ENCODE measurements at regions not wholly inside any gene's neighbourhood (a gene's known extent, or its start where the extent isn't known, plus 50 kb on each side); places are given as distances from the start of the nearest gene placed in this dataset.
A peak's percentile ranks its signal among the peaks of the same experiment; 100 is the strongest.

DNA sequence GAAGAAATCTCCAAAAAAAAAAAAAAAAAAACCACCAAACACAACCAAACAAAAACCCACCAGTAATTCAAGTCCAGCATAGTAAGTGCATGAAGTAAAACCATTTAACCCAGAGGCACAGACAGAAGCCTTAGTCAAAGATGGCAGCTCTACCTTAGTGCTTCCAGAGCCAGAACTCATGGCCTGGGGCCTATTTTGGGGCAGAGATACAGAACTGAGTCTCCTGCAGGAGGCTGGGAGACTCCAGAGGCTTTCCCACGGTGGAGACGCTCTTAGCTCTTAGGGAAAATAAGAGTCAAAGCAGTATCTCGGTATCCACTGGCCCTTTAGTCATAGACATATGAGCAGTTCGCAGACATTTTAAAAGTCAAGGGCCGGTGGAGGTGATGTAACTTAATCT, 129.5 kb downstream of the GPX5 start:
- 85% methylated on average over 5 of the region's 5 CpGs for WGBS (ENCODE audit: insufficient coverage, low coverage, low lambda C conversion rate, missing lambda C conversion rate)
- no peaks in the 10 kb centered on the region for H3K36me3 ChIP-seq
- intact Hi-C loops (cut with DNase I), result no loop called here

DNA sequence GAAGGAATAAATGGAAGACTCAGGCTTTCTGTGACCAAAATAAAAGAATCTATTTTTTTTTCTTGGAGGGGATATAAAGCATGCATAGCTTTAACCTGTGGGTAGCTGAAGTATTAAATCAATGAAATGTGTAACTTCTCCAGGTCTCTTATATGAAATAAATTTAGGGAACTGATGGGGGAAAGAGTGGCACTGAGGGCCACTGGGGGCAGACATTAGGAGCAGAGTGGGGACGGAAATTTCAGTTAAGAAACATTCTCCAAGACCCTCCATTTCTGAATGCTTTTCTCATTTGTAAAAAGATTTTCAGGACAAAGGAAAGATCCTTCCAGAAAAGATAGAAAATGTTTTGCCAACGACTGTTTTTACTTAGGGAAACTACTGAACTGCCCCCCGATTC, 131.0 kb downstream of the GPX5 start:
- no peak overlapping the region for H3K4me3 ChIP-seq
- intact Hi-C loops (cut with DNase I), result no loop called here
- DNase-seq, result no peak
- 29% methylated on average over 3 of the region's 3 CpGs for WGBS (ENCODE audit: insufficient coverage, low coverage, low lambda C conversion rate, missing lambda C conversion rate)
- H3K27me3 ChIP-seq, result peaks cover 0 to 20% of the 10 kb centered on the region in 2 donors
- ATAC-seq, result no peak
- H3K27ac ChIP-seq, result no peak overlapping the region
- no peaks in the 10 kb centered on the region for H3K36me3 ChIP-seq
- H3K9me3 ChIP-seq, result no peaks in the 10 kb centered on the region
- TF ChIP-seq, protein P1, sequence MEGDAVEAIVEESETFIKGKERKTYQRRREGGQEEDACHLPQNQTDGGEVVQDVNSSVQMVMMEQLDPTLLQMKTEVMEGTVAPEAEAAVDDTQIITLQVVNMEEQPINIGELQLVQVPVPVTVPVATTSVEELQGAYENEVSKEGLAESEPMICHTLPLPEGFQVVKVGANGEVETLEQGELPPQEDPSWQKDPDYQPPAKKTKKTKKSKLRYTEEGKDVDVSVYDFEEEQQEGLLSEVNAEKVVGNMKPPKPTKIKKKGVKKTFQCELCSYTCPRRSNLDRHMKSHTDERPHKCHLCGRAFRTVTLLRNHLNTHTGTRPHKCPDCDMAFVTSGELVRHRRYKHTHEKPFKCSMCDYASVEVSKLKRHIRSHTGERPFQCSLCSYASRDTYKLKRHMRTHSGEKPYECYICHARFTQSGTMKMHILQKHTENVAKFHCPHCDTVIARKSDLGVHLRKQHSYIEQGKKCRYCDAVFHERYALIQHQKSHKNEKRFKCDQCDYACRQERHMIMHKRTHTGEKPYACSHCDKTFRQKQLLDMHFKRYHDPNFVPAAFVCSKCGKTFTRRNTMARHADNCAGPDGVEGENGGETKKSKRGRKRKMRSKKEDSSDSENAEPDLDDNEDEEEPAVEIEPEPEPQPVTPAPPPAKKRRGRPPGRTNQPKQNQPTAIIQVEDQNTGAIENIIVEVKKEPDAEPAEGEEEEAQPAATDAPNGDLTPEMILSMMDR (IDR thresholded peaks at IDR 0.05), result no peak
- TF ChIP-seq POLR2A (IDR thresholded peaks at IDR 0.05), result no peak
- H3K4me1 ChIP-seq, result peaks cover 0 to 6% (median 0%) of the 10 kb centered on the region in 4 donors

More for the DNA sequence above, 129.5 kb downstream of the GPX5 start:
- ATAC-seq (no peak), DNase-seq (no peak)
- Histone ChIP-seq H3K9me3 (no peaks in the 10 kb centered on the region), H3K27ac (no peak overlapping the region), H3K27me3 (peaks cover 0 to 20% of the 10 kb centered on the region in 2 donors), H3K4me1 (peaks cover 0 to 6% (median 0%) of the 10 kb centered on the region in 4 donors), H3K4me3 (no peak overlapping the region)
- TF ChIP-seq, protein P1 (IDR thresholded peaks at IDR 0.05), result no peak
- TF ChIP-seq POLR2A (IDR thresholded peaks at IDR 0.05), result no peak

DNA sequence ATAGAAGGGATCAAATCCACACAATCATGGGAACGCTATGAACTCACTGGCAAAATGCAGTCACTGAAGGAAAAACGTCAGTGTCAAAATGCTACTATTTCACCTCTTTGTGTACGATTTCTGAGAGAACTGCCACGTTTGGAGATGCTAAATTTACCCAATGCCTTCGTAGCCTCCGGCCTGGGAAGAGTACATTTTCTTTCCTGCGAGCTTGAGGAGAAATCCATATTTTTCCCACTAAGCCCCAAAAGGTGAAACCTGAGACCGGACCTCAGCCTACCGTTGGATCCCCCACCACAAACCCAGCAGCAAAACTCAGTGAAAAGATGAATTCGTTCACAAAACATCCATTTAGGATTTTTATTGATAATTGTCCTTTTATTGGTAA, 131.7 kb downstream of the GPX5 start:
- Histone ChIP-seq H3K27me3 (peaks cover 0 to 20% of the 10 kb centered on the region in 2 donors), H3K27ac (no peak overlapping the region), H3K4me1 (peaks cover 0 to 6% (median 0%) of the 10 kb centered on the region in 4 donors), H3K9me3 (no peaks in the 10 kb centered on the region), H3K4me3 (peak overlapping the region in 1 of 3 donors; percentile 17), H3K36me3 (no peaks in the 10 kb centered on the region)
- intact Hi-C loops (cut with DNase I), result no loop called here
- no peak for DNase-seq
- 3% methylated on average over 10 of the region's 10 CpGs for WGBS (ENCODE audit: insufficient coverage, low coverage, low lambda C conversion rate, missing lambda C conversion rate)
- no peak for TF ChIP-seq POLR2A (IDR thresholded peaks at IDR 0.05)
- TF ChIP-seq, protein P1 (IDR thresholded peaks at IDR 0.05), result no peak
- ATAC-seq, result no peak

DNA sequence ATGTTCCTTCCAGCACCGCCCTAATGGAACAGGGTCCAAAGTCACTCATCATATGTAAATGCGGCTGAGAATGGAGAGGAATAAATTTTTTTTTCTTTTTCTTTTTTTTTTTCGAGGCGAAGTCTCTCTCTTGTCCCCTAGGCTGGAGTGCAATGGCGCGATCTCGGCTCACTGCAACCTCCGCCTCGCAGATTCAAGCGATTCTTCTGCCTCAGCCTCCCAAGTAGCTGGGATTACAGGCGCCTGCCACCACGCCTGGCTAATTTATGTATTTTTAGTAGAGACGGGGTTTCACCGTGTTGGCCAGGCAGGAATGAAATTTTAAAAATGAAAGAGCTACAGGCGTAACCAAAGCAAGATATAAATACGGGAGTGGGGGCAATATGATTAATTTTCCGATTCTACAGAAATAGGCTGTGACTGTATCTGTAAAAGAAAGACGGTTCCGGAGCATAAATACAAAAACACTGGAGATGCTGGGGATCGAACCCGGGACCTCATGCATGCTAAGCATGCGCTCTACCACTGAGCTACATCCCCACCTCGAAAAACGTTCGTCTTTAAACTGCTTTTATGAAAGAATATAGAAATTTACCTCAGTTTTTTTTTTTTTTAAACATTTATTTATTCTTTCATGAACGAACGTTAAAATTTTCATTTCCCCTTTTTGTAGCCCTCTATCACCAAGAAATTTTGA, 132.2 kb downstream of the GPX5 start:
- intact Hi-C loops (cut with DNase I), result no loop called here
- TF ChIP-seq, protein P1 (IDR thresholded peaks at IDR 0.05), result no peak
- no peak for TF ChIP-seq POLR2A (IDR thresholded peaks at IDR 0.05)
- H3K27ac ChIP-seq, result no peak overlapping the region
- ATAC-seq, result peak in 3 of 4 donors; percentile 74 to 88 (median 82)
- peaks cover 0 to 6% (median 0%) of the 10 kb centered on the region in 4 donors for H3K4me1 ChIP-seq
- H3K27me3 ChIP-seq, result peaks cover 0 to 20% of the 10 kb centered on the region in 2 donors
- peak in 1 of 3 donors; percentile 35 for DNase-seq
- 5% methylated on average over 27 of the region's 27 CpGs for WGBS (ENCODE audit: insufficient coverage, low coverage, low lambda C conversion rate, missing lambda C conversion rate)
- H3K36me3 ChIP-seq, result no peaks in the 10 kb centered on the region
- H3K4me3 ChIP-seq, result peak overlapping the region; percentile 1 to 24 (median 18)
- no peaks in the 10 kb centered on the region for H3K9me3 ChIP-seq

Measured in right lobe of liver (tissue), 6 donors.